ENCODE measurements at regions not wholly inside any gene's neighbourhood (a gene's known extent, or its start where the extent isn't known, plus 50 kb on each side); places are given as distances from the start of the nearest gene placed in this dataset.

DNA sequence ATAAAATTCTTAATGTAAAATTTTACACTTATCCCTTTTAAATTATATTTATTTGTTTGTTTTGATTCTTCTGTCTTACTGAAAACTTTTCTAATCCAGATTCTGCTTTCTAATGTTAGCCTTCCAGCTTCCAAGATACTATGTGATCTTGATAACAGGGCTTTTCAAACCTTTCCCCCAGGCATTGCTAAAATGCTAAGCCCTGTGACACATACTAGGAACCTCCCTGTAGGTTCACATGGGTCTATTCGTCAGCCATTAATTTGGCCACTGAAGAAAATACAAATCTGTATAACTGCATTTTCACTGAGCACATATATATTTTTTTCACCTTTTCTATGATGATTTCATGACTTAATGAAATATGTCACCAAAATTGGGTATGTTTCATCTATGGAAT, 92.8 kb upstream of the MAP4K3 start:
- intact Hi-C loops (cut with DNase I) = no loop called here
- H3K27ac ChIP-seq (ENCODE audit: low read depth in 2 of 2, low read length in 2 of 2) = no peak overlapping the region
- H3K4me1 ChIP-seq (ENCODE audit: control insufficient read depth in 2 of 3, insufficient read depth in 2 of 3, low read depth in 1 of 3, low read length in 3 of 3) = peaks cover 0 to 11% (median 2%) of the 10 kb centered on the region in 3 donors
- no peaks in the 10 kb centered on the region for H3K9me3 ChIP-seq (ENCODE audit: control insufficient read depth in 2 of 3, insufficient read depth in 1 of 3, low read length in 3 of 3)
- no peaks in the 10 kb centered on the region for H3K36me3 ChIP-seq (ENCODE audit: control insufficient read depth in 2 of 3, insufficient read depth in 3 of 3, low read length in 3 of 3)
- H3K9ac ChIP-seq (ENCODE audit: low read length in 3 of 3) = no peak overlapping the region
- FAIRE-seq (no peak), DNase-seq (no peak)
- TF ChIP-seq, protein P1, sequence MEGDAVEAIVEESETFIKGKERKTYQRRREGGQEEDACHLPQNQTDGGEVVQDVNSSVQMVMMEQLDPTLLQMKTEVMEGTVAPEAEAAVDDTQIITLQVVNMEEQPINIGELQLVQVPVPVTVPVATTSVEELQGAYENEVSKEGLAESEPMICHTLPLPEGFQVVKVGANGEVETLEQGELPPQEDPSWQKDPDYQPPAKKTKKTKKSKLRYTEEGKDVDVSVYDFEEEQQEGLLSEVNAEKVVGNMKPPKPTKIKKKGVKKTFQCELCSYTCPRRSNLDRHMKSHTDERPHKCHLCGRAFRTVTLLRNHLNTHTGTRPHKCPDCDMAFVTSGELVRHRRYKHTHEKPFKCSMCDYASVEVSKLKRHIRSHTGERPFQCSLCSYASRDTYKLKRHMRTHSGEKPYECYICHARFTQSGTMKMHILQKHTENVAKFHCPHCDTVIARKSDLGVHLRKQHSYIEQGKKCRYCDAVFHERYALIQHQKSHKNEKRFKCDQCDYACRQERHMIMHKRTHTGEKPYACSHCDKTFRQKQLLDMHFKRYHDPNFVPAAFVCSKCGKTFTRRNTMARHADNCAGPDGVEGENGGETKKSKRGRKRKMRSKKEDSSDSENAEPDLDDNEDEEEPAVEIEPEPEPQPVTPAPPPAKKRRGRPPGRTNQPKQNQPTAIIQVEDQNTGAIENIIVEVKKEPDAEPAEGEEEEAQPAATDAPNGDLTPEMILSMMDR (IDR thresholded peaks at IDR 0.05; ENCODE audit: borderline replicate concordance, extremely low read depth, insufficient read depth) = no peak
- no peaks in the 10 kb centered on the region for H3K27me3 ChIP-seq (ENCODE audit: control insufficient read depth, insufficient read depth, low read length)
- no peak overlapping the region for H3K4me3 ChIP-seq (ENCODE audit: low read length in 3 of 3)

DNA sequence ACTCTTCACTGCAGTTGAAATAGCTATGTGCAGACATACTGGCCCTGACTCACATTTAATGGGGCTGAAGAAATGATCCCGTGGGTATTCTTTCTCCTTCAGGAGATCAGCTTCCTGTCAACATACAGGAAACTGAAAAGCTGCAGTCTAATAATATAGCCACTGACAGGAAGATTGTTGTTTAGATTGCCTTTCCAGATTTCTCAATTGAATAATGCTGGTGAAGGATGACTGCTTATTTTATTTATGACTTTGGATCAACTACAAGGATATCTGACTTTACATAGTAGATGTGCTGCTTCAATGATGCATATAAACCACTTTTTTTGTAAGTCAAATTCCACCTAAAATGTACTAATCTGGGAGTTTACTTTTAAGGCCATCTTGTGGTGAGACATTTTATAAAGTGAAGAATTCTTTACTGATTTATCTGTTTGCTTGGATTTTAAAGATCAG, 93.4 kb upstream of the MAP4K3 start:
- Histone ChIP-seq H3K9me3 (ENCODE audit: control insufficient read depth in 2 of 3, insufficient read depth in 1 of 3, low read length in 3 of 3) (no peaks in the 10 kb centered on the region), H3K4me3 (ENCODE audit: low read length in 3 of 3) (no peak overlapping the region), H3K9ac (ENCODE audit: low read length in 3 of 3) (no peak overlapping the region), H3K27me3 (ENCODE audit: control insufficient read depth, insufficient read depth, low read length) (no peaks in the 10 kb centered on the region), H3K4me1 (ENCODE audit: control insufficient read depth in 2 of 3, insufficient read depth in 2 of 3, low read depth in 1 of 3, low read length in 3 of 3) (peaks cover 0 to 11% (median 0%) of the 10 kb centered on the region in 3 donors), H3K27ac (ENCODE audit: low read depth in 2 of 2, low read length in 2 of 2) (no peak overlapping the region), H3K36me3 (ENCODE audit: control insufficient read depth in 2 of 3, insufficient read depth in 3 of 3, low read length in 3 of 3) (no peaks in the 10 kb centered on the region)
- intact Hi-C loops (cut with DNase I) = no loop called here
- FAIRE-seq (no peak), DNase-seq (peak in 2 of 5 donors; percentile 38 to 42)
- TF ChIP-seq, protein P1 (IDR thresholded peaks at IDR 0.05; ENCODE audit: borderline replicate concordance, extremely low read depth, insufficient read depth) = no peak

DNA sequence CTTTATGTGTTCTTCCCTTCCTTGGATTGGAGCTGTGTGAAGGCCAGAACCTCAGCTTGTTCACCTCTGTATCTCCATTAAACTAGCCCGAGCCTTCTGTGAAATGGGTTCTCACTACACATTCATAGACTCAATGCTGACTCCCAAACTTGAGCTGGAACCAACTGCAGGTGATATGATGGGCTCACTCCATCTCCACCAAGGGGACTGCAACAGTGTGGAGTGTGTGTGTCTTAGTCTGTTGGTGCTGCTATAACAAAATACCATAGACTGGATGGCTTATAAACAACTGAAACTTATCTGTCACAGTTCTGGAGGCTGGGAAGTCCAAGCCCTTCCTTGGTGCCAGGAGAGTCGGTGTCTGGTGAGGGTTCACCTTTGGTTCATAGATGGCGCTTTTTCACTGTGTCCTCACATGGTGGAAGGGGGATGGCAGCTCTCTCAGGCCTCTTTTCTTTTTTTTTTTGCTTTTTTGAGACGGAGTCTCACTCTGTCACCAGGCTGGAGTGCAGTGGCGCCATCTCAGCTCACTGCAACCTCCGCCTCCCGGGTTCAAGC, 94.2 kb upstream of the MAP4K3 start:
- no peak for DNase-seq
- H3K4me1 ChIP-seq (ENCODE audit: control insufficient read depth in 2 of 3, insufficient read depth in 2 of 3, low read depth in 1 of 3, low read length in 3 of 3) = peaks cover 0 to 11% (median 0%) of the 10 kb centered on the region in 3 donors
- TF ChIP-seq, protein P1 (IDR thresholded peaks at IDR 0.05; ENCODE audit: borderline replicate concordance, extremely low read depth, insufficient read depth) = no peak
- H3K9me3 ChIP-seq (ENCODE audit: control insufficient read depth in 2 of 3, insufficient read depth in 1 of 3, low read length in 3 of 3) = no peaks in the 10 kb centered on the region
- H3K4me3 ChIP-seq (ENCODE audit: low read length in 3 of 3) = no peak overlapping the region
- no peaks in the 10 kb centered on the region for H3K36me3 ChIP-seq (ENCODE audit: control insufficient read depth in 2 of 3, insufficient read depth in 3 of 3, low read length in 3 of 3)
- no peak for FAIRE-seq
- H3K27me3 ChIP-seq (ENCODE audit: control insufficient read depth, insufficient read depth, low read length) = no peaks in the 10 kb centered on the region
- H3K9ac ChIP-seq (ENCODE audit: low read length in 3 of 3) = no peak overlapping the region
- no peak overlapping the region for H3K27ac ChIP-seq (ENCODE audit: low read depth in 2 of 2, low read length in 2 of 2)
- intact Hi-C loops (cut with DNase I) = no loop called here

DNA sequence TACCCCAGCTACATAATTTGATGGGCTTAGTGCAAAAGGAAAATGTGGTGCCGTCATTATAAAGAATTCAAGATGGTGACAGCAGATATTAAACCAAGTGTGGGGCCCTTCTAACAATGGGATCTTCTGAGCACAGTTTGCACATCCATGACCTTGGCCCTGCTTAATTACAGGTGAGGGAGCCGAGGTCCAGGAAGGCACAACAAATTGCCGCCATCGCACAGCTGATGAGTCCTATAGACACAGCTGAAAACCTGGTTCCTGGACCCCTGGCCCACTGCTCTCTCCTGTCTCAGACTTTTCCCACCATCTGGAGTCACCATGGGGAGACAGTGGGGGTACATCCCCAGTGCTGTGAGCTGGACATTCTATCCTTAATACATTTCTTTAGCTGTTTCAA, 95.8 kb upstream of the MAP4K3 start:
- FAIRE-seq (no peak), DNase-seq (no peak)
- Histone ChIP-seq H3K9ac (ENCODE audit: low read length in 3 of 3) (no peak overlapping the region), H3K9me3 (ENCODE audit: control insufficient read depth in 2 of 3, insufficient read depth in 1 of 3, low read length in 3 of 3) (no peaks in the 10 kb centered on the region), H3K4me3 (ENCODE audit: low read length in 3 of 3) (no peak overlapping the region), H3K36me3 (ENCODE audit: control insufficient read depth in 2 of 3, insufficient read depth in 3 of 3, low read length in 3 of 3) (no peaks in the 10 kb centered on the region), H3K27ac (ENCODE audit: low read depth in 2 of 2, low read length in 2 of 2) (no peak overlapping the region), H3K27me3 (ENCODE audit: control insufficient read depth, insufficient read depth, low read length) (no peaks in the 10 kb centered on the region), H3K4me1 (ENCODE audit: control insufficient read depth in 2 of 3, insufficient read depth in 2 of 3, low read depth in 1 of 3, low read length in 3 of 3) (peaks cover 0 to 11% (median 0%) of the 10 kb centered on the region in 3 donors)
- intact Hi-C loops (cut with DNase I) = no loop called here
- TF ChIP-seq, protein P1 (IDR thresholded peaks at IDR 0.05; ENCODE audit: borderline replicate concordance, extremely low read depth, insufficient read depth) = no peak

Measured in kidney (tissue), 13 donors.